Skeletal muscle cell (primary cell): ENCODE measurements at regions not wholly inside any gene's neighbourhood (a gene's known extent, or its start where the extent isn't known, plus 50 kb on each side); places are given as distances from the start of the nearest gene placed in this dataset.

Experiments used
- DNase-seq: peaks from one replicate; pipeline ENCODE4 v3.0.0-alpha.2; 2010; ENCODE audit warnings: low read depth
- H3K4me3 ChIP-seq: 2 replicates; pipeline ENCODE4 v1.5.1; 2011; ENCODE audit warnings: low read depth, mild to moderate bottlenecking, control low read depth, low read length, moderate library complexity

DNA sequence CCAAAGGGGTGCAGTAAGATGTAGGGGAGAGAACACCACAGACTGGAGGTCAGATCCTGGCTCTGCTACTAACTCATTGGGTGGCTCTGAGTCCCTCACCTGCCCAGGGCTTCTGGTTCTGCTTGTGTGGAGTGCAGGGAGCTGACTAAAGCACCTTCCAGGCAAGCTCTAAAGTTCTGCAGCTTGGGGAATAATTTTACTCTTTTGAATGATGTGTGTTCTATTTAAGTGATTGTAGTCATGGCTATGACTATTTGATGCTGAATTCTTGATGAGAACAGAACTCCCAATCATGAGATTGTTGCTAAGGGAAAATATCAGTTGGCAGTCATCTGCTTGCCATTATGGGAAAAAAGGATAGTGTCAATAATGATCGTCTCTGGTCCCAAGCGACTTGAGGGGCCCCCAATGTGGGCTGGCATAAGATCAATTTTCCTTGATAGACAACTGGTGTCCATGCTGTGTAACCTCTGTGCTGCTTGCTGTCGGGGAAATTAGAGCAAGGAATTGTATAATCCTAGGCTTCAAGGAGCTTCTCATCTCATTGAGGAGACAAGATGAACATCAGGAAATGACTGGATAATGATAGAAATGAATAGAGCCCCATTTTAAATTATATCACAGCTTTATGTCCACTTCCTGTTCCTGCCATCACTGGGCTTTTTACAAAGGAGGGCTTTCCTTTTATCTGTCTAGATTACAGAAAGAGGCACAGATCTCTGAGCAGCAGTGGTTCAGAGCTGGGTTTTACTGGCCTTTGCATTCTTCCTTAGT lies 131.7 kb downstream of the SLC4A3 start:
- DNase-seq: no peak
- H3K4me3 ChIP-seq: no peak overlapping the region

DNA sequence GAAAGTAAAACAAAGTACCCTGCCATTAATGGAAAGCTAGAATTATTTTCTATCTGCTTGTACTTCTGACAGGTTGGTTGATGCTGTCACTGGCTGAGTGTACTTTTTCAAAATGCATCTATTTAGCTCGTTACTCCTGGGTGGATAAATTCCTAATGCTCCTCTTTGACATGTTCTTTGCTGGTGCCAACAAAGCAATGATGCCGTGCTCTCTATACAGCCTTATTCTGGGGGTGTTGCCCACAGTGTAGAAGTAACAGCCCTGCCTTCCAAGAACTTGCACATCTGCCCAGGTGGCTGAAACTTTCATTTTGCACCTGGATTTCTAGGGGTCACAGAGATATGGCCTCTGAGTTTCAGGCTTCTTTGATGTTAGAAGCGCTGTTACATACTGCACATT lies 132.4 kb downstream of the SLC4A3 start:
- DNase-seq: no peak

DNA sequence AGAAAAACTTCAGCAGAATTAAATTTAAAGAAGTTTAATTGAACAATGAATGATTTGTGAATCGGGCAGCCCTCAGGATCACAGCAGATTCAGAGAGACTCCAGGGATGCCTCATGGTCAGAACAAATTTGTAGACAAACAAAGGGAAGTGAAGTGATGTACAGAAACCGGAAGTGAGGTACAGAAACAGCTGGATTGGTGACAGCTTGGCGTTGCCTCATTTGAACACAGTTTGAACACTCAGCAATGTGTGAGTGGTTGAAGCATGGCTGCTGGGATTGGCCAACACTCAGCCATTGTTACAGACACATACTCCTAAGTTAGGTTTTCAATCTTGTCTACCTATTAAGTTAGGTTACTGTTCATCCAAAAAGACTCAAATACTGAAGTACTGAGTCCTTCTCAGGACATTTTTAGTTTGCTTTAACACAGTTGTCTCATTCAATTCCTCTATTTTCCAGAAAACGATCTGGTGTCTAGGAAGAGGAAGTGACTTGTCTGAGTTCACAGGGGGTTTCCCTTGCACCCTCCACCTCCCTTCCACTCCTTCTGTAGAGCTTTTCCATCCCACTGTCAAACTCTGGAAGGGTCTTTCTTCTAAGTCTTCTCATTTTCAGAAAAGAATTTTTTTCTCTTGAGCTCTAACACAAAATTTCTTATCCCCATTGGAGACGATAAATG lies 137.9 kb downstream of the SLC4A3 start:
- no peak overlapping the region for H3K4me3 ChIP-seq
- DNase-seq: no peak

More for the DNA sequence above, 132.4 kb downstream of the SLC4A3 start:
- no peak overlapping the region for H3K4me3 ChIP-seq

DNA sequence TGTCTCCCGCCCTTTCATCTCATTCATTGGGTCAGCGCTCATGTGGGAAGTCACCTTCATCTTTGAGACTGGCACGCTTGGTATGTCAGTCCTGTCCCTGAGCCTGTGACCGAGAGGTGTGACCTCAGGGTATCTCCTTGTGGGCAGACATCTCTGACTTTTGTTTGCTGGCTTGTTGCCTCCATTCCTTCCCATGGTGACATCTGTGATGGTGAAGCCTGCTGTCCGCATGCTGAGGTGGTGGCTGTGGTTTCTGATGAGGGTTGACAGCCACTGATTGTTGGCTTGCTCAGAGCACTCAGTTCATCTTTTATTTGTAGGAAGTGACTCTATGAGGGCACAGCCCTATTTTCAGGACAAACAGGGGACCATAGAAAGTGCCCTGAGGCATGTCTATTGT lies 139.2 kb downstream of the SLC4A3 start:
- no peak overlapping the region for H3K4me3 ChIP-seq
- DNase-seq: no peak

DNA sequence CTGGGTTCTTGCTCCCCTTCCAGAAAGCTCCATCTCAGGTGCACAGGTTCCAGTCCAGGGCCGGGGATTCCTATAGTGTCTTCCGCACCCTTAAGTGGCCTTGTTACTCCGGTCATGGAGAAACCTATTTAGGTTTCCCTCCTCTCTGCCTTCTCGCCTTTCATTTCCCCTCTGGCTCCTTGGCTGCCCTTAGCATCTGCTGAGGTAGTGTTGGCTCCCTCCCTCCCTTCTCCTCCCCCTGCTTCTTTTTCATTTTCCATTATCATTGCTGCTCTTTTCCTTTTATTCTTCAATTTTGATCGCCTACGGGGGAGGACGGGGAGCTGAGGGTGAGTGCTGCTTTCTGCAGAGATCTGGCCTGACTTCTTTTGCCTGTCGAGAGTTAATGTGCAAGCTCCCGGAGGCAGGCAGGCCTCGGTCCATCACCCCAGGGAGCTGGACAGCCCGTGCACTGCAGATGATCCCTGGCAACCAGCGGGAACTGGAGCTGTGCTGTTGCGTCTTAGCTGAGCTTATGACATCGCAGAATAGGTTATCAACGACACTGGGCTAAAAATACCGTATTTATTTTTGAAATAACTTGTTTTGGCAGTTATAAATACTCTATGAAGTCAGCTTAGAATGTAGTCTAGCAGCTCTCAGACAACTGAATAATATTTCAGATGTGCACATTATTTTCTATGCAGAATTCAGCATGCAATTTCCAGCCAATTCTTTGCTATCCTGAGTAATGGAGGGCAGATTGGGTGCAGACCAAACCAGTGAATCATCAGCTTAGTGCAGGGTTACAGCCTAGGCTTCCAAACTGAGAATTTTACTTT lies 141.9 kb downstream of the SLC4A3 start:
- H3K4me3 ChIP-seq: no peak overlapping the region
- DNase-seq: no peak

DNA sequence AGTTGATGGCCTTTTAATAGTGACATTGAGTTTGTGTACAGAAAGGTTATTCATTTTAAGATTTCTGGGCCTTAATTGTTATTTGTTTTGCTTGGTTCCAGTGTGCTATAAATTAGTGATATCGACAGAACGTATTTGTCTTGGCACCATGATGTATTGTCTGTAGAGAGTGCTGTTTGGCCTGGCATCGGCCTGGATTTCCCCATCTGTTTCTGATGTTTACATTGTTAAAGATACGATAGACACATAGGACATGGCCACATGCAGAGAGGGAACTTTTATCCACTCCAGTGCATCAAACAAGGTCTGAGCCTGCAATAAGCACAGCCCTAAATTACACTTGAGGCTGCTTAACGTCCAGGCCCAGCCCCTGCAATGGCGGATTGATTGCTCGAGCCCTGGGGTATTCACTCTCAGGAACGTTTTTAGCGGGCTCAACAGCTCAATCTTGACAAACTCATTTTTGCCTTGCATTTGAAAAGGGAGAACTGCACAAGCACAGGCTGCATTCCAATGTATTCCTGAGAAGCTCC lies 144.7 kb downstream of the SLC4A3 start:
- H3K4me3 ChIP-seq: no peak overlapping the region

DNA sequence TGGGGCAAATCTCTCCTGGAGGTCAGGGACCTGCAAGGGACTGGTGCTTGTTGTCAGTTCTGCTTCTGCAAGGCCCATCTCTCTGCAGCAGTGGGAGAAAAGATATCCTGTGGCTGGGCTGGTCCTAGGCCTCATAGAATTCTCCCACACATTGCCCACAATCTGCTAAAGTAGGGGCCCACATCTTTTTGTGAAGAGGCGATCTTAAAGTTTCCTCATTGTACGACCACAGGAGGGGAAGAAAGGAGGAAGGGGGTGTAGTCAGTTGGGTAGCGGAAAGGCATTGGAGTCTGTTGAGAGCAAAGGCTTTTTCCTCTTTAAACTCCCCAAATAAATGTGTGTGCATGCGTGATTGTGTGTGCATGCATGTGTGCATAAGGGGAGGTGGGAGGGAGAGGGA lies 145.3 kb downstream of the SLC4A3 start:
- no peak for DNase-seq
- no peak overlapping the region for H3K4me3 ChIP-seq

More for the DNA sequence above, 144.7 kb downstream of the SLC4A3 start:
- DNase-seq: no peak

DNA sequence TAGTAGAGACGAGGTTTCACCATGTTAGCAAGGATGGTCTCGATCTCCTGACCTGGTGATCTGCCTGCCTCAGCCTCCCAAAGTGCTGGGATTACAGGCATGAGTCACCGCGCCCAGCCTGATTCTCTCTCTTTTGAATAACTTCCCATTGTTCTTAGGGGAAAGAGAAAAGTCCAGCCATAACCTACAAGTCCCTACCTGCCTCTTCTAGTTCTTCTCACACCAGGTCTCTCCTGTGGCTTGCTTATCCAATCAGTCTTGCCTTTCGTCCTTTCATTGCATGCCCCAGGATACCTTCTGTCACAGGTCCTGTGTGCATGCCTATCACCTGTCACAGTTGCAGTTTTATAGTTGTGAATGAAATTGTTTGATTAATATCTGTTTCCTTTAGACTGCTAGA lies 148.1 kb downstream of the SLC4A3 start:
- no peak for DNase-seq
- no peak overlapping the region for H3K4me3 ChIP-seq

DNA sequence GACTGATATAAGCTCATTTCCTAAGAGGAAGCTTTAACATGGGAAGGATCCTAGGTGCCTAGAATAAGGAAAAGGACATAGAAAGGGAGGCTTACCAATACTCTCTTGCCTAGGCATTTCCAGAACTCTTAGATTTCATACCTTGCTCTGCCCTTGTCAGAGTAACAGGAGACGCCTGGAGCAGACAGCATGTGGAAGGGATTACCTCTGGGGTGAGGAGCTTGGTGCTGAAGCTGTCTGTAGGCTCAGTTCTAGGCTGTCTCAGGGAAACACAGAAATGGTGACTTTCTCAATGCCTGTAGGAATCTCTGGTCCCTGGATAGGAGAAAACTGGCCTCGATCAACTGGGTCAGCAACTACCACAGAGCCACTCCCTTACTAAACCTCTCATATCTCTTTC lies 150.0 kb downstream of the SLC4A3 start:
- no peak for DNase-seq
- H3K4me3 ChIP-seq: no peak overlapping the region

DNA sequence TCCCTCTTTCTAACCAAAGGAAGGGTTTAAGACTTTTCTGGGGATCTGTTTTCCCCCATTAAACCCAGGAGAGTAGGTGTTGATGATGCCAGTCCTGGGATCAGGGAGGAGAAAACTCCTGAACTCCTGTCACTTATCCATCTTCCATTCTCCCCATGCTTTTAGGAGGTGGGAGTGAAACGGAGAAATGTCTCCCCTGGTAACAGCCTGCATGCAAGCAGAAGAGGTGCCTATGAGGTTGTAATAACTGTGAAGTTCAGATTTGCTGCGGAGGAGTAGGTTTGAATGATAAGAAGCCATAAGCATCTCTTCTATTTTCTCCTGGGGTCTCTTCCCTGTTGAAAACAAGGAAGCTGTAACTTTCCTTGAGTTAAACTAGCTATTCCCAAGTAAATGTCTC lies 150.8 kb downstream of the SLC4A3 start:
- DNase-seq: no peak
- no peak overlapping the region for H3K4me3 ChIP-seq

DNA sequence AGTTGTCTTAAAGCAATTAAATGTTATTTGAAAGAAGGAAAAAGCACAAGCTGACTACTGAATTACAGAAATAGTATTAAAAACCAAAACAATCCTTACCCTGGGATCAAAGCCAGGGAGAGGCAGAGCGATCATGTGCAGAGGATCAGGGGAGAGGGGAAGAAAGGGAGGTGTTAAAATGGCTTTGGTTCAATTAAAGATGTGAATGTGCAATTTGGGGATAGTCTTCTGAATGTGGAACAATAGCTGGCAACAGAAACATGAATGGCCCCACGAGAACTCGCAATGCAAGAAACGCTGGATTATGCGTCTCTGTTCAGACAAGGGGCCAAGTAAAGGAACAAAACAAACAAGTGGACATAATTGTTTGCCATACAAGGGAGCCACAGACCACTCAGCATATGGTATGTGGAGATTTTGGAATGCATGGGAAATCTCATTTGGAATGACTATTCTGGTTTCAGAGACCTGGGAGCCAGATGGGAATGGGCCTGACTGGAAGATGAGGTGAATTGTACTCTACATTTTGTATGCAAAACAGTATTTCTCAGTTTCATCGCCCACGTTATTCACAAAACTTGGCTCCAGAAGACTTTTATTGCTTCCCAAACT lies 155.4 kb downstream of the SLC4A3 start:
- no peak overlapping the region for H3K4me3 ChIP-seq
- no peak for DNase-seq

DNA sequence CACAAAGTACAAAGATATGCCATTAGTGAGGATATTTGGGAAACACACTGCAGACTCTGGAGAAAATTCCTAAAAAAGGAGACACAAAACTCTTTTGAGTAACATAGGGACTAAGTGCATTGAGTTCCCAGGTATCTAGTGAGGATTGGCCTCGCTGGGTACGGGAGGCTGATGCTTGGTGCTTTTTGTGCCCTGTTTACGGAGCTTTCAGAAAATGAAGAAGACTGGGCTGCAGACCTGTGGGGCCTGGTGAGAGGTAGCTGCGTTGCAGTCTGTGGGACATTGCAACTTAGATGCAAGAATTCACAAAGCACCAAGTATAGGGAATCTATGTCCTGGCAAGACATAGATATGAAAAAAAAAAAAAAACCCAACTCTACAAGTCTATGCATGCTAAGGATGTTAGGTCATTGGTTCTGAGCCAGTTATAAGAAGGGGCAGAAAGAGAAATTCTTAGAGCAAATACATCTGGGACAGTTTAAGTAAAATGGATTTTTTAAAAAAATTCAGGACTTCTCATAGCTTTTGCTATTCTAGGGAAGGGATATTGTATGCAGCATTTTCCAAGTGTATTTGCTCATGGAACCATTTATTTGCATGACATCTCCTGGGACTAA lies 156.0 kb downstream of the SLC4A3 start:
- no peak overlapping the region for H3K4me3 ChIP-seq
- DNase-seq: no peak

DNA sequence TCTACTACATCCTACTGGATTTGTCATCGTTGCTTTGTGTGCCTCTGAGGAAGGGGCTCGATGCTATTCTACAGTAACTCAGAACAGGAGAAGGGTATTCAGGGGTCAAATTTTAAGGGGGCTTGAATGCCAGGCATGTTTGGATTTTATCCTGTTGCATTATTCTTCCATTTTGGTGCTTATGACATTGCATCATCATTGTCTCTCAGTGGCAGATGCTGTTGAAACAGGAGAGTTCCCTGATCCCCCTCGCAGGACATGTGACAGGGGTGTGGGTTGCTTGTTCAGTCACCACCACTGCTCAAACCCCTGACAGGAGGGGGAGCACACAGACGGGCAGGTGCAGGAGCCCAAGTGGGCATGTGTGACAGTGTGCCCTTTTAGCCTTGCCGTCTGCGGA lies 156.7 kb downstream of the SLC4A3 start:
- no peak overlapping the region for H3K4me3 ChIP-seq
- no peak for DNase-seq

DNA sequence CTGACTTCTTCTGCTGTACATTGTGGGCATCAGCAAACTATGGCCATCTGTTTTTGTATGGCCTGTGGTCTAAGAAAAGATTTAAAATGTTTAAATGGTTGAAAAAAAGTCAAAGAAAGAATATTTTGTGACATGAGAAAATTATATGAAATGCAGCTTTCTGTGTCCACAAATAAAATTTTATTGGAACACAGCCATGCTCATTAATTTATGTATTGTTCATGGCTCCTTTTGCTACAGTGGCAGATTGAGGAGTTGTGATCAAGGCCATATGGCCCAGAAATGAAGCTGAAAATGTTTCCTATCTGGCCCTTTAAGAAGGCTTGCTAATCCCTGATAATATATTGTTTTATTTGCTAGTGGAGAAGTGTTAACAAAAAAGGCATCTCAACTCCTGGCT lies 162.0 kb downstream of the SLC4A3 start:
- DNase-seq: no peak
- no peak overlapping the region for H3K4me3 ChIP-seq

DNA sequence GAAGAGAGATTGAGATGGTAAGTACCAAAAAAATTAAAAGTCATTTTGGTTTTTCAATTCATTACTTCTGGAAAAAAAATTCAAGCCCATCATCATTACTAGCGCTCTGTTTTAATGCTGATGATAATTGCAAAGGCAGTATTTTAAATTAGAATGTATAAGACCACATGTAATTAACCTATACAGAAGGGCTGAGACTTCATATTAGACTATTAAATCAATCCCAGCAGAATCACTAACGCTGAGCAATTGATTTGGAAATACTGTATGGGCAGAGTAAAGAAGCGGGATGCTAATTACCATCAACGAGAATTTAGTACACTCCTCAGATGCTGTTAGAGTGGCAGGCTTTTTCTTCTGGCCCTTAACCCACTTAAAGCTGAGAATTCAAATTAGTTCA lies 165.0 kb downstream of the SLC4A3 start:
- DNase-seq: no peak
- H3K4me3 ChIP-seq: no peak overlapping the region

DNA sequence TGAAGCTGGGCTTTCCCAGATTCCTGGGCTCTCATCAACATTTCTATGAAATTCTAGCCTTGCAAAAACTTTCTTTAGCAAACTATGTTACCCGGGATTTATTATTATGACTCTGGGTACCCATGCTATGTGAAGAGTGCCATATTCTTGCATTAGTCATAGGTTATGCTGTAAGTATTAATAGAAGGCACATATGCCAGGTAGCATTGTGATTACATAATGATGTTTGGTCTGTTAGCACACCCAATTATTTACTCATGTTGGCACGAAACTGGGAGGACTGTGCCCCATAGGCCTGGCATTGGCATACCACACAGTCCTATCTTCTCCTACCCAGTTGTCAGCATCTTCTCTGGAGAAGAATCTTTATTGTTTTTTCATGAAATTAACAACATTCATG lies 171.0 kb downstream of the SLC4A3 start:
- no peak for DNase-seq
- no peak overlapping the region for H3K4me3 ChIP-seq

DNA sequence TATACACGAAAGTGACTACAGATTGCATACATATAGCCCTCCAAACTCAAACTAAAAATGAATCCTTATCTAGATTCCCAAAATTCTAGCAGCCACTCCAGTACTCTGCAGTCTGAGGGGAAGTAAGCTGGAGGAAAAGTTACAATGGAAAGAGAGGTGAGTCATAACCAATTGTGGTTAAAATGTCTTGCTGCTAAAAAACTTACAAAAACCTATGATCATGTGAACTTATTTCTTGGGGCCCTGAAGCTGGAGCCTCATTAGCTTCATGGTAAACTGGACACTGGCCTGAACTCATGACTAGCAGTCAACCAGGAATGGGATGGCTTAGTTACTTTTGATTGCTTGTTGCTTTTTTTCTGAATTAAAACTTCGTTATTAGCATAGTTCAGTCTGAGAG lies 175.9 kb downstream of the SLC4A3 start:
- no peak for DNase-seq
- no peak overlapping the region for H3K4me3 ChIP-seq

DNA sequence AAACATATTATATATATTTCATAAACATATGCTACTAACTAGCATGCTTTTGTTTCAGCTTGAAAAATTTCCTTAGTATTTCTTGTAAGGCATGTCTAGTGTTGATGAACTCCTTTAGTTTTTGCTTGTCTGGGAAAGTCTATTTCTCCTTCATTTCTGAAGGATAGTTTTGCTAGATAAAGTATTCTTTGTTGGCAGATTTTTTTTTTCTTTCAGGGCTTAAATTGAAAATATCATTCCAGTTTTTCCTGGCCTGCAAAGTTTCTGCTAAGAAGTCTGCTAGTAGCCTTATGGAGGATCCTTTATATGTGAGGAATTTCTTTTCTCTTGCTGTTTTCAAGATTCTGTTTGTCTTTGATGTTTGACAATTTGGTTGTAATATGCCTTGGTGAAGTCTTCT lies 183.5 kb downstream of the SLC4A3 start:
- no peak overlapping the region for H3K4me3 ChIP-seq
- no peak for DNase-seq

DNA sequence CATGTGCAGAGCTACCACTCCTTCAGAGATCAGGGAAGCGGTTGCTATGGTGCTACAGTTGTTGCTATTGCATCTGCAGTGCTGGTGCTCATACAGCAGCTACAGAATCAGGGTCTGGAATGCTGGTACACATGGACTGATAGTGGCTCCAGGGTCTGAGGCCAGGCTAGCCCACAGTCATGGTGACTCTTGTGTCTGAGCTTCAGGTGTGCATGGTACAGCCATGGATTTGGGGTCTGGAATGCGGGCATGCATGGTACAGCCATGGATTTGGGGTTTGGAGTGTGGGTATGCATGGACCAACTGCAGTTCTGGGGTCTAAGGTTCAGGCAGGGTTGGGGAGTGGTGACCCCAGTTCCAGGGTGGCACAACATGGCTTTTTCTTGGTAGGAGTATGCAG lies 185.2 kb downstream of the SLC4A3 start:
- H3K4me3 ChIP-seq: no peak overlapping the region
- DNase-seq: no peak
